DOHH2 (cell line): ENCODE measurements at regions not wholly inside any gene's neighbourhood (a gene's known extent, or its start where the extent isn't known, plus 50 kb on each side); places are given as distances from the start of the nearest gene placed in this dataset.

ENCODE experiments used
- H3F3A ChIP-seq: fragments of 200-600 bp; sonication (generic), shearing (Covaris generic); 2 replicates; pipeline ENCODE4 v1.6.0; 2016; ENCODE audit warnings: antibody characterized with exemption, mild to moderate bottlenecking; ENCODE audit not compliant: control insufficient read depth, insufficient read depth
- H3K27ac ChIP-seq: fragments of 200-600 bp; sonication (generic); 2 replicates; pipeline ENCODE4 v1.5.1; 2014; ENCODE audit warnings: low read depth, mild to moderate bottlenecking, low read length, moderate library complexity
- H3K27me3 ChIP-seq: fragments of 200-600 bp; sonication (generic); 2 replicates; pipeline ENCODE4 v1.6.1; 2014; ENCODE audit warnings: mild to moderate bottlenecking, low read length, mixed read lengths; ENCODE audit not compliant: control insufficient read depth
- H3K36me3 ChIP-seq: fragments of 200-600 bp; sonication (generic); 2 replicates; pipeline ENCODE4 v1.6.1; 2014; ENCODE audit warnings: mild to moderate bottlenecking, low read length, moderate library complexity, mixed read lengths; ENCODE audit not compliant: control insufficient read depth
- H3K4me1 ChIP-seq: fragments of 200-600 bp; sonication (generic); 2 replicates; pipeline ENCODE4 v1.6.1; 2014; ENCODE audit warnings: mild to moderate bottlenecking, low read length, mixed read lengths; ENCODE audit not compliant: control insufficient read depth
- H3K4me2 ChIP-seq: fragments of 200-600 bp; sonication (generic); 2 replicates; pipeline ENCODE4 v1.6.0; 2014; ENCODE audit warnings: mild to moderate bottlenecking, low read length, moderate library complexity
- H3K4me3 ChIP-seq: fragments of 200-600 bp; sonication (generic); 2 replicates; pipeline ENCODE4 v1.5.1; 2014; ENCODE audit warnings: mild to moderate bottlenecking, low read length, mixed read lengths
- H3K79me2 ChIP-seq: fragments of 200-600 bp; sonication (generic); 2 replicates; pipeline ENCODE4 v1.6.1; 2014; ENCODE audit warnings: mild to moderate bottlenecking, low read length, mixed read lengths; ENCODE audit not compliant: control insufficient read depth
- H3K9me2 ChIP-seq: fragments of 200-600 bp; sonication (generic); replicated peaks from 2 replicates; pipeline ENCODE4 v1.6.1; 2014; ENCODE audit warnings: mild to moderate bottlenecking, low read length, mixed read lengths; ENCODE audit not compliant: control insufficient read depth
- H3K9me3 ChIP-seq: fragments of 200-600 bp; sonication (generic); 2 replicates; pipeline ENCODE4 v1.6.1; 2014; ENCODE audit warnings: antibody characterized with exemption, low read length, mixed read lengths; ENCODE audit not compliant: control insufficient read depth, insufficient read depth
- H4K20me1 ChIP-seq: fragments of 200-600 bp; sonication (generic); 2 replicates; pipeline ENCODE4 v1.6.0; 2014; ENCODE audit warnings: low read depth, mild to moderate bottlenecking, antibody characterized with exemption, low read length, moderate library complexity; ENCODE audit not compliant: control insufficient read depth, insufficient read depth
- CTCF ChIP-seq: fragments of 200-600 bp; sonication (generic); IDR thresholded peaks from one replicate; pipeline ENCODE4 v1.5.1; 2014; ENCODE audit warnings: antibody characterized with exemption, mild to moderate bottlenecking, low read depth, low read length; ENCODE audit not compliant: poor library complexity, severe bottlenecking
- EZH2phosphoT487 ChIP-seq: fragments of 200-600 bp; sonication (generic); IDR thresholded peaks from 2 replicates; pipeline ENCODE4 v1.6.1; 2017; ENCODE audit warnings: borderline replicate concordance, mild to moderate bottlenecking, antibody characterized with exemption, low read length, moderate library complexity, mixed read lengths

- Histone ChIP-seq H3K36me3 (no peaks in the 10 kb centered on the region), H3K4me1 (no peaks in the 10 kb centered on the region), H3K9me2 (no peaks in the 10 kb centered on the region), H3K9me3 (no peaks in the 10 kb centered on the region), H3F3A (no peaks in the 10 kb centered on the region), H3K4me2 (no peak overlapping the region), H4K20me1 (no peaks in the 10 kb centered on the region), H3K27ac (no peak overlapping the region), H3K79me2 (no peaks in the 10 kb centered on the region), H3K27me3 (no peaks in the 10 kb centered on the region), H3K4me3 (no peak overlapping the region)
- no peak for TF ChIP-seq EZH2phosphoT487
- no peak for TF ChIP-seq CTCF
These were observed 327.6 kb upstream of the ZNF32 start for GRCh38 chr10:43976292-43976691.

GRCh38 chr10:43973801-43974200 is 325.1 kb upstream of the ZNF32 start:
- Histone ChIP-seq H3K36me3 (no peaks in the 10 kb centered on the region), H3K4me1 (no peaks in the 10 kb centered on the region), H3K9me3 (no peaks in the 10 kb centered on the region), H3K9me2 (no peaks in the 10 kb centered on the region), H3F3A (no peaks in the 10 kb centered on the region), H3K79me2 (no peaks in the 10 kb centered on the region), H3K27me3 (no peaks in the 10 kb centered on the region), H4K20me1 (no peaks in the 10 kb centered on the region), H3K4me3 (no peak overlapping the region), H3K4me2 (no peak overlapping the region), H3K27ac (no peak overlapping the region)
- TF ChIP-seq CTCF: no peak
- TF ChIP-seq EZH2phosphoT487: no peak

- H3K4me1 ChIP-seq: no peaks in the 10 kb centered on the region
- H3K9me3 ChIP-seq: no peaks in the 10 kb centered on the region
- no peaks in the 10 kb centered on the region for H3F3A ChIP-seq
- H3K4me2 ChIP-seq: no peak overlapping the region
- no peak overlapping the region for H3K4me3 ChIP-seq
- no peak overlapping the region for H3K27ac ChIP-seq
- TF ChIP-seq CTCF (no peak), EZH2phosphoT487 (no peak)
- no peaks in the 10 kb centered on the region for H3K9me2 ChIP-seq
- 0 out of 2 replicates have a peak, but pooled peaks cover under 1% of the 10 kb centered on the region for H3K27me3 ChIP-seq
- H3K36me3 ChIP-seq: no peaks in the 10 kb centered on the region
- no peaks in the 10 kb centered on the region for H3K79me2 ChIP-seq
- no peaks in the 10 kb centered on the region for H4K20me1 ChIP-seq
These were observed 324.4 kb upstream of the ZNF32 start for GRCh38 chr10:43972976-43973647.
